Amygdala (tissue), 56 donors: ENCODE measurements at regions not wholly inside any gene's neighbourhood (a gene's known extent, or its start where the extent isn't known, plus 50 kb on each side); places are given as distances from the start of the nearest gene placed in this dataset.
"Not testable (repeated sequence)": the region's sequence is repeated elsewhere in the genome, so short reads cannot be mapped to it uniquely, and the experiment has no call there.

ENCODE experiments used
- DNase-seq, 56 donors: peaks; one replicate each; lab custom pipeline; 2025; lab: John Stamatoyannopoulos, UW

DNA sequence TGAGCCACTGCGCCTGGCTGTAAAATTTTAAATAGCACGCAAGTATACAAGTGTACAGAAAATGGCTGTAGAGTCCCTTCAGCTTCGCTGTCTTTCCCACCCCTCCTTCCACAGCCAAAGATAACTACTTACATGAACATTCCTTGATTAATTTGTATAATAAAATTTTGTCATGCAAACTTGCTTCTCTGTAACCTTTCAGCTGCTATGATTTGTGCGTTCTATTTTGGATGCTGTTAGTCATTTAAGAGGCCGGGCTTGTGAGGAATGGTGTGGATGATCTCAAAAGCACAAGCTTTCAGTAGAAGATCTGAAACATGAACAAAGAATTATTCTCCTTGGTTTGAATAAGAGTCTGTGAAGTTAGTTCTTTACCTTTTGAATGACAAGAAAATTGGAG, 115.0 kb upstream of the TLE1 start:
- no peak for DNase-seq

DNA sequence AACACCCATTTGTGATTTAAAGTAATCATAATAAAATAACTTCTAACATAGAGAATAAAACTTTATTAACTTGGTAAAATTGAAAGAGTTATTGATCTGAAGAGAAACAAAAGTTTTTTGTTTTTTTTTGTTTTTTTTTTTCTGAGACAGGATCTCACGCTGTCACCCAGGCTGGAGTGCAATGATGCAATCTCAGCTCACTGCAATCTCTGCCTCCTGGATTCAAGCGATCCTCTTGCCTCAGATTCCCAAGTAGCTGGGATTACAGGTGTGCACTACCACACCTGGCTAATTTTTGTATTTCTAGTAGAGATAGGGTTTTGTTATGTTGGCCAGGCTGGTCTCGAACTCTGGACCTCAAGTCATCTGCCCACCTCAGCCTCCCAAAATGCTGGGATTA, 116.5 kb upstream of the SPATA31D4 start:
- DNase-seq: not testable (repeated sequence)

DNA sequence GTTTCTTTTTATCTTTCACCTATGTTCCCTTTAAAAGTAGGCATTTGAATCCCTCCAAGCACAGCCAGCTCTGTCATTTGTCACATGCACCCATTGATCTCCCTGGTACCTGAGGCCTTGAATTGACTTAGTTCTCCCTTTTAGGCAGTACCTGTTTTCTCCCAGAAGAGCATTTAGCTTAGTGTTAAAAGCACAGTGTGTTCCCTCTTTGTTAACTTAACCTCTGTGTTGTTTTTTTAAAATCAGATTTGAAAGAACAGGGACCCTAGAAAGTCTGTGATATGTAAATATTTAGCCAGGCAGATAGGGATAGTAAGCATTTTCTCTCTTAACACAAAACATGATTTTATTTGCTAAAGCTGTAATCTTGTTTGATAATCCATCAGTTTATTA, 113.8 kb upstream of the SPATA31D4 start:
- no peak for DNase-seq

DNA sequence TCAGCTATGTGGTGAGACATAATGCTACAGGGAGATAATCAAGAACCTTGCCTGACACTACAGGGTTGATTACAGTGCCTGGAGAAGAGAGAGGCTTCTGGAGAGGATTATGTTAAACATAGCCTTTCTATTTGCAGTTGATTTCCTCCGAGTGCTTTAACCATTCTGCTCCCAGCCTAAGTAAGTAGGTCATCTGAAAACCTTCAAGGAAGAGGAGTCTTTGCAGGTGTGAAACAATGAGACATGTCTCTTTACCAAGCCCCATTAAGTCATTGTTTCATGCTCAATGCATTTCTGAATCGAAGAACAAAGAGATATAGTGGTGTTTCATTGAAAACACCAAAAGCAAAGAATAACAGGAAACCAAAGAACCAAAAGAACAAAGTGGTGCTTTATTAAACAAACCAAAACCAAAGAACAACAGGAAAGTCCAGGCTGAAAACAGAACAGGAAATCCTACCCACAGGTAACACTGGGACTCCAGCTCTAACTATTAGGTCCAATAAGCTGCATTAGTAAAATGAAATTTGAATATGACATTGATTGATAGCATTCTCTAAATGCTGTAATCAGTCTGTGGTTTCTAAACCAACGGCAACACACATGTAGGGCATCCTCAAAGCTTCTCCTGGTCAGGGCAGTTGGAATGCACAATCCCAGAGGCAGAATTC, 113.3 kb upstream of the SPATA31D4 start:
- DNase-seq: no peak

DNA sequence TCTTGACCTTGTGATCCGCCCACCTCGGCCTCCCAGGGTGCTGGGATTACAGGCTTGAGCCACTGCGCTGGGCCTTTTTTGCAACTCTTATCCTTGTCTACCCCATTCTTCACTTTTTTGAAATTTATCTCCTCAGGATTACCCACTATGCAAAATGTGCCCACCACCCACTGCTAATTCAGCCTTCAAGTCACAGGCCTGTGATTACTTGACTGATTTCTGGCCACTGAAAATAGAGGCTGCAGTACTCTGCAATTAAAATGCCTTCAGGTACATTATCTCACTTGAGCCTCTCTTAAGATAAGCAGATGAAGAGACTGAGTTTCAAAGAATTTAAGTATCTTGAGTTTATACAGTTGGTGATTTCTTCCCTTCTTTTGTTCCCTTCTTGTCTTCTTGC, 112.4 kb upstream of the SPATA31D4 start:
- no peak for DNase-seq

DNA sequence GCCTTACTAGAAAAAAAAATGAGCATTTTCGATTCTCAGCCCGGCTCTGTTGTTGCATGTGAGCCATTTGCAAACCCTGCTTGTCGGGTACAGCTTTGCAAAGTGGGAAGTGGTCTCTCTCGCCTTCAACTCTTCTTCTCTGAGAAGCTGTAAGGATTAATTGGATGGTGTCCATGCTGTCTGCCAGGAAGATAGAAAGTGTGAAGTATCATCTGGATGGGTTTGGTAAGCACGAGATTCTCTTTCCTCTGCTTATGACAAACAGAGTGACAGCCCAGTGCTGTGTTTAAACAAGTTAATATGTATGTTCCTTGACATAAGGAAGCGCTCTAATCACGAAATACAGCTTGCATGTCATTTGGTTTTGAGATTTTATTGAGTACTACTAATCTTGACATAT, 109.1 kb upstream of the SPATA31D4 start:
- DNase-seq: no peak

DNA sequence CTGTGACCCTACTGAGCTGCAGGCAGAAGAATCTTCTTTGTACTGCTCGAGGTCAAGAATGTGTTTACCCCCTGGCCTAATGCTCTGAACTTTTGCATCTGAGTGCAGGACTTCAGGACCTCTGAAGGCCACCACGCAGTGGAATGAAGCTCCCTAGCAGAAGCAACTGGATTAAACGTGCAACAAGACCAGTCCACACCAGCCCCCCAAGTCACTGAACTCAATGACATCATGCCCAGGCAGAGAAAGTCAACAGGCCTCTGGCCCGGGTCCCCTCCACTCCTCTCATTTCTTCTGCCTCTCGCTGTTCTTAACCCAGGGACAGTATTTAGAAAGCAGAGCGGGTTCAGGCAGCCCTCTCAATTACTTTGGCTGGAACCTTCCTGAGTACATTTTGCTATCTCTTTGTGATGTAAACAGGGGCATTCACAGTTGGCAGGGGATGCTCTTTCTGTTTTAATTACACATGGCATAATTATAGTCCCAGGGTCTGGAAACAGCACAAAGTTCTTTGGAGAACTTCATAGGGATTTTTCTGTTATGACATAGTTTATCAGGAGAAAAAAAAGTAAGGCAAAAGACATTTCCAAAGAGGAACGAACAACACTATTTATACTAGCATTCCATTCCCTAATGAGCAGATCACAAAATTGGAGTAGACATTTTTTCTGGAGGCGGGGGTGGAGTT, 108.2 kb upstream of the SPATA31D4 start:
- peak in 1 of 56 donors; percentile 9 for DNase-seq

DNA sequence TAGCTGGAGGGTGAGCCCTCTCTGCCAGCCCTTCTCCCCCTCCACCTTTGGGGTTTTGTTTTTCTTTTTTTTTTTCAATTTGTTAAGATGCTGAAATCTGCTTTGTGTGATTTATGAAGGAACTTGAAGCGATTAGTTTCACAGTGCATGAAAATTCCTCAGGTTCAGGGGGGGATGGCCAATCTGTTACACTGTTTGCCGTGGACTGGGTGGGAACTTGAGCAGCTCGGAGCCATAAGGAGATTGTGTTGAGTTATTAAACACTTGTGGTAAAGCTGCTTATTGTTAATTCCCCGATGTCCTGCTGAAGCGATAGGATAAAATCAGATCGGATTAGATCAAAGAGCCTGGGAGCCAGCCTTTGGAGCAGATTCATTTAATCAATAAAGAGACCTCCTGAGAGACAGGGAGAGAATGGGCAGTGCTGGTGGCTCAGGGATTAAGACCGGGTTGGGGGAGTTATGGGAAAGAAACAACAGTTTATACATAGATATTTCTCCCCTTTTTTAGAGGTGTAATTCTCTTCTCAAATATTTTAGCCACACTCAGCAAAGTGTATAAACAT, 105.8 kb upstream of the SPATA31D4 start:
- no peak for DNase-seq

DNA sequence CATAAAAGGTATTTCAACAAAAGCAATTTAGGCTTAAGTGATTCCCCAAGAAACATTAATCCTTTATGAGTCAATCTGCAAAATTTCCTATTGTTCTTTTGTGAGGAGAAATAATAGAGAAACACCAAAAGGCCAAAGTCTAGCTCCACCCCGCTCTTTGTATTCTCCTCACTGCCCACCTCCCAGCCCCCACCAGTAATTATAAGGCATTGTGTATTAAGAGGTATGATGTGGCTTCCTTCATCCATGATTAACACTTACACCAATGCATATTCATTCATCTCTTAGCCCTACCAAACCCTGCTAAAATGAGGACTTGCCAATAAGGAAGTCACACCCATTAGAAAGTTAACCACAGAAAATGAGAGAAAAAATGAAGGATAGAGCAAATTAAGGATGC, 105.3 kb upstream of the SPATA31D4 start:
- DNase-seq: no peak

DNA sequence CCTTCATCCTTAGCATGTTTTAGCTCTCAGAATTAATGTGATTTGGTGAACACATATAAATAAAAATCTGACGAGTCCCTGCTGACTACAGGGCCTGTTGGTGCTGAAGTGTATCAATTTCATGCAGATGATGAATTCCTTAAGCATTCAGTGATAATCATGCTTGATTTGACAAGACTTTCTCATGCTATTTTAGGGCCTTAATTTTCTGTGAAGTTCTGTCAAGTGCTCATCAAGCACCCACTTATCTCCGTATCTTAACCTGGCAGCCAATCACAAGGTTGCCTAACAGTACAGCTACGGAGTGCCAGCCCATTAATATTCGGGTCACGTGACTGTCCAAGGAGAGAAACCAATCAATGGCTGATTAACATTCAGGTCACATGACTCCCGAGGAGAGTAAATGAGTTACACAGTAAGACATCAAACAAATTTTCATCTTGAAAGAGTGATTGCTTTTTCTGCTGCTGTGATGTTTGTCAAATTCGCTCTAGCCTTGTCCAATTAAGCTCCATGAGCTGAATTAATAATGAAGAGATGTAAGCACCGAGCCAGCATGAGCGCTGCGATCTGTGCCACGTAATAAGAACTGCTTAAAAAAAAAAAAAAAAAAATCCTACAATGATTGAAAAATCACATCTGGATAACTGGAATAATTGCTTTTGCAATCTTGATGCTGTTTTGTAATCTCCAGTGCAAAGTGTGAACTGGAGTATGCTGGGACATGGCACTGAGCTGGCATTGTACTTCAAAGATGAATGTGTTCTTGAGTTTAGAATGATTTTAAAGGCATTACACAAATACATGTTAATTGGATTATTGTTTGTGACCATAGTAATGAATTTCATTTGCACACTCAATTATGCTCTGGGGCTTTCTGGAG, 104.3 kb upstream of the SPATA31D4 start:
- DNase-seq: peak in 23 of 56 donors; percentile 3 to 79 (median 20)

DNA sequence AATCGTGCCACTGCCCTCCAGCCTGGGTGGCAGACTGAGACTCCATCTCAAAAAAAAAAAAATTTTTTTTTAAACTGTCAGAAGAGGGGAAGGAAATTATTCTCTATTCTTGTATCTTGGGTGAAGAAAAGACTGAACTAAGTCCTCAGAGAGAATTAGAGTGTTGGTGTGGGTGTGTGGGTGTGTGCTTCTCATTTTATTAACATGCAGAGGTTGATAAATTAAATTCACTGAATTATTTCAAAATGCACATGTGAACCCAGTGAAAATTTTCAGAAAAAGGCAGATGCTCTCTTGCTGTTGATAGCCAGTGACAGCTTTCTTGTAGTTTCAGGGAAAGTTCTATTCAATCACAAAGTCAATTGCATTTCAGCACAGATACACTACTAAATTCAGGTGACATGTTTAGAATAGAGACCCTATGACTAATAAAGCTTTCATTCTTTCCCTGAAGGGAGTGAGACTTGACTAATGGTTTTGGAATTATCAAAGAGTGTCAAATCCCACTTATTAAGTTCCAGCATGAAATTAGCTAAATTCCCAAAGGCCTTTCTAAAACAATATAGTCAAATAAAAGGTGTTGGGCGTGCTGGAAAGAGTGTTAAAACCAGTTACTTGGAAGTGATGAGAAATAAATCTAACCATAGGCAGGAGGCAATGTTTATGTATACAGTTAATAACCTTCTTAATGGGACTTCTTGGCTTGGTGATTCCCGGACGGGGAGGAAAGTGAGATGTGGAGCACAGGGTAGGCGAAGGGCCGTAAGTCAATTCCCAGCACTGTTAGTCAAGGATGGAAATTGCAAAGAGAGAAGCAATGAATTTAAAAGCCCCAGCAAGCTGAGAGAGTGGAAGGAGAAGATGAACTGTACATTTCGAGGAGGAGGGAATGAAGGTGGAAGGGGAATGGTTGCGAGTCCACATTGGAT, 103.2 kb upstream of the SPATA31D4 start:
- no peak for DNase-seq

DNA sequence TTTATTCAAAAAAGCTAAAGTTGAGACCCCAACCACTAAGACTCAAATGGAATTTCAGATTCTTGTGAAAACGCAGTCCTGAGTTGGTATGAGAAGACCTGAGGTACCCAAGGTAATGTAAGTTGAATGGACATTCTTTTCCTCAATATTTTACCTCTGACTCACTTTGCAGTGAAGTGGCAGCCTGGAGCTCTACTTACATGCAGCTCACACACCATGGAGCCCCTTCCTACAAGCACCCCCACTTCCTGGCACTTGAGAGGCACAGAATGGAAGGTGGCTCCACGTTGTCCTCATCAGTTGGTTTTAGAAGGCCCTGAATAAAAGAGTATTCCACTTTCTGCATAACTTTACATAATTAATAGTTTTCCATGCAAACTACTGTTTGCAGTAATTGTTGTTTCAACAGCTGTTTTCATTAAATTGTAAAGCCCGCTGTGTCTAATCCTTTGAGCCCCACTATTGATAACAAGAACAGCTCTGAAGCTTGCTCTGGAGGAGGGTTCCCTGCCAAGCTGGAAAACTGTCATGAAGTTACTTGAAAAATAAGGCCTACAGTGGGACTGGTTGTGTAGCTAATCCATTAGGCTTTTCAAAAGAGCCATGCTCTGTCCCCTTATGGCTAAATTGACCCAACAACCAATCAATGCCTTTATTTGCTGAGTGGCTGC, 102.2 kb upstream of the SPATA31D4 start:
- peak in 23 of 56 donors; percentile 8 to 73 (median 43) for DNase-seq

DNA sequence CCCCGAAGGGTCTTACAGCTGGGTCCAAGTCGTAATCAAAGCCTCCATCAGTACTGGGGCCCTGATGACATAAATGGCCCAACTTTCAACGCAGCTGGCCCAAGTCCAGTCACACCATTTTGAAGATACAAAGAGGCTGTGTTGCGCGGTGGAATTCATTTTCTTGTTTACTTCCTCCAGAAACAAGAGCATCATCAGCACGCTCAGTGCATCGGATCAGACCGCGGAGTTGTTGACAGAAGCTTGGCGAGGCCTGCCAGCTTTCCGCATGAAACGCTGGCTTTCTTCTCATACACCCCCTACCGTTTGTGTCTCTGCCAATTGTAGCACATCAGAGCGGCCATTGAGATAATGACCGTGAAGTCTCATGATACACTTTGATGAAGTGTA, 101.7 kb upstream of the SPATA31D4 start:
- peak; percentile 28 to 98 (median 88) for DNase-seq

DNA sequence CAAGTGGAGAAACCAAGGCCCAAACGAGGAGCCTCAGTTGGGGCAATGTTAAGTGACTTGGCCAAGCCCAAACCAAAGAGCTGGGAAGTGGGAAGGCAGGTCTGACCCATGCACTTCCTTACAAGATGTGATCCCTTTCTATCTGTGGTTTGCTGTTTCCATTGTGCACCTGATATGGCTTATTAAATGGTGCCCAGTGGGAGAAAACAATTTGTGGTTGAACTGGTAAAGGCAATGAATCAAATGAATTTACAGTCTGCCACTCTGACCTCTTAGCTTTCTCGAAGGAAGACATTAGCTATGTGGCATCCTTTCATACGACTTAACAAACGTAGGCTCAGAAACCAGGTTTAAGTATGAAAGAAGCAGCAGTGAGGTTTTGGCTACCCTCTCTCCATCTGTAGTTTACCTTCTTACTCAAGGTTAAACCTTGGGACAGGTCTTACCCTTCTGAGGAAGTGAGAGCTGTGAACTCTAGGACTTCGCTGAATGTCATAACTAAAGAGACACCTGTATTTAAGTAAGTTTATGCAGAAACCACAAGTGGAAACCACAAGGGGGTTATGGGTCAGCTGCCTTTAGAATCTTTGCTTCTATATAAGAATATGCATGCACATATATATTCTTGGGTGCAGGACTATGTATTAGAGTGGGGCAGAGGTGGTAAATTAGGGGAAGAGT, 100.5 kb upstream of the SPATA31D4 start:
- no peak for DNase-seq

DNA sequence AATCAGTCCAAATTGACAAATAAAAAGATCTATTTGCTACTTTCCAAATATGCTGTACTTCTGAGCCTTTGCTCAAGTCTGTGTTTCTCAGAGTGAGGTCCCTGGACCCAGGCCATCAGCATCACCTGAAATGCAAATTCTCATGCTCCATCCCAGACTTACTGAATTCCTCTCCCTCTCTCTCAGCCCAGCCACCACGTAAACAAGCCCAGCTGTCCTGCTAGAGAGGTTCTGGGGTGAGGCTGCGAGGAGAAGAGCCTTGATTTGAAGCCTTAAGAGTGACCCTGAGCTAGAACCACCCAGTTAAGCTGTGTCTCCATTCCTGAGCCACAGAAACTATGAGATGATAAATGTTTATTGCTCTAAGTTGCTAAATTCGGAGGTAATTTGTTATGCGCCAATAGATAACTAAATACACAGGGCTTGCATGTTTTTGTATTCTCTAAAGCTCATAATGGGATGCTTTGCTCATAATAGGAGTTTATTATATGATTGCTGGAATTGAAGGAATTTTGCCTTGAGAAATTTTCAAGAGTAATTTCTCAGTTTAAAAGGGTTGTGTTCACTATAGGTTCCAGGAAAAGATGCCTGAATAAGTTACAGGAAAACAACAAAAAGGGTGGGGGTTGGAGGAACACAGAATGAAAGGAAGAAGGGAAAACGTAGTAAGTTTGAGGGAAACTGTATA, 98.9 kb upstream of the SPATA31D4 start:
- DNase-seq: no peak

DNA sequence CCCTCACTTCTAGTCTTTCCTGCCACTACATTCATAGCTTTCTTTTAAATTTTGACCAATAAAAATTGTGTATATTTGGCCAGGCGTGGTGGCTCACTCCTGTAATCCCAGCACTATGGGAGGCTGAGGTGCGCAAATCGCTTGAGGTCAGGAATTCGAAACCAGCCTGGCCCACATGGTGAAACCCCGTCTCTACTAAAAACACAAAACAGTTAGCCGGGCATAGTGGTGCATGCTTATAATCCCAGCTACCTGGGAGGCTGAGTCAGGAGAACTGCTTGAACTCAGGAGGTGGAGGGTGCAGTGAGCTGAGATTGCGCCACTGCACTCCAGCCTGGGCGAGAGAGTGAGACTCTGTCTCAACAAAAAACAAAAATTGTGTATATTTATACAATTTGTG, 97.8 kb upstream of the SPATA31D4 start:
- not testable (repeated sequence) for DNase-seq

DNA sequence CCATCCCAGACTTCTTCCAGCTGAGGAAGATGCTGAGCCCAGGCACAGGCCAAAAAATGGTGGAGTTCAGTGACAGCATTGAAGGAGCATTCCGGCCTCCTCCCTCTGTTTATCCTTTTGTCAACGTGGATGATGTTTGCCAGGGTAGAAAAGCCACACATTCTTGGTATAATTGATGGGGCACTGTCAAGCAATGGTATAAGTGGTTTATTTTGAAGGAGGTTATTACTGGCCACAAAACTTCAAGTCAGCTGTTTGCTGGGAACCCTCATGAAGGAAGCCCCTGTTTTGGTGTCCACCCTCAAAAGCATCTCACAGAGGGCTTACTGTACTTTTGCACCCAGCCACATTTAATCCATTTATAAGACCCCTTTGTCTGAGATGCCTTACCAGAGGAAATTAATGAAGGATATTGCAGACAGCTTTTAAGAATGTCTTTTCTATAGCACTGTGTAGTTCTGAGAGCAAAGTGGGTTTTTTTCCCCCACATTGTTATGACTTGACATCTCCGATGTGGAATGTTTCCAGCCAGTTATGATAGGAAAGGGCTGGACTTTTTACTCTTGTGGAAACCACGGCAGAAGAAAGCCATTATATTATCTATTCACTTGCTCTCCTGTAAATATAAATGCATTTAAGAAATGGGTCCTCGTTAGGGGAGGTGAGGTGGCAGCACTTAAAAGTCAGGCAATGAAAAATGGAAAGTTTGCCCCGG, 95.5 kb upstream of the SPATA31D4 start:
- no peak for DNase-seq
